Panc1 (cell line): ENCODE measurements at regions not wholly inside any gene's neighbourhood (a gene's known extent, or its start where the extent isn't known, plus 50 kb on each side); places are given as distances from the start of the nearest gene placed in this dataset.
"Not testable (repeated sequence)": the region's sequence is repeated elsewhere in the genome, so short reads cannot be mapped to it uniquely, and the experiment has no call there.

Experiments
- ATAC-seq: fragments of 200-7000 bp; cut with Tn5 transposase; 2 replicates; pipeline ENCODE4 v1.9.1; 2020; ENCODE audit warnings: mild to moderate bottlenecking, moderate library complexity
- BruUV-seq: library from RNA; stranded (reverse); fragments of 400-500 nt; replicated peaks from 2 replicates; lab custom pipeline; 2021; lab: Mats Ljungman, UMichigan
- CTCF ChIA-PET: fragments of 300-600 bp; sonication (Branson Sonifier 250); formaldehyde crosslinking; loops from one replicate; lab custom pipeline; 2022; ENCODE audit warnings: antibody characterized with exemption; lab: Charles Lee
- POLR2A ChIA-PET: fragments of 300-600 bp; sonication (Branson Sonifier 250); formaldehyde crosslinking; loops from one replicate; lab custom pipeline; 2022; ENCODE audit warnings: antibody characterized with exemption; lab: Charles Lee
- DNase-seq: peaks from one replicate; pipeline ENCODE4 v3.0.0-alpha.2; 2010; ENCODE audit warnings: low read depth, low spot score
- H3K27ac ChIP-seq: 2 replicates; pipeline ENCODE4 v1.5.1; 2011; ENCODE audit warnings: mild to moderate bottlenecking, low read length, inconsistent platforms
- H3K27me3 ChIP-seq: fragments of 200-500 bp; sonication (Bioruptor generic); 2 replicates; pipeline ENCODE4 v1.6.0; 2014; ENCODE audit warnings: low read length, inconsistent platforms; ENCODE audit not compliant: control insufficient read depth, insufficient read depth
- H3K36me3 ChIP-seq: fragments of 200-500 bp; sonication (Bioruptor generic); 2 replicates; pipeline ENCODE4 v1.5.1; 2014; ENCODE audit warnings: inconsistent platforms, mild to moderate bottlenecking, low read length, moderate library complexity; ENCODE audit not compliant: control insufficient read depth, insufficient read depth
- H3K4me1 ChIP-seq: 2 replicates; pipeline ENCODE4 v1.5.1; 2011; ENCODE audit warnings: inconsistent platforms, mild to moderate bottlenecking, low read length, moderate library complexity; ENCODE audit not compliant: control insufficient read depth, insufficient read depth
- H3K4me3 ChIP-seq, 2 experiments: 2 replicates each; pipeline ENCODE4 v1.5.1; 2011 to 2012; ENCODE audit warnings: low read depth in 2 of 2, low read length in 2 of 2, mild to moderate bottlenecking in 2 of 2, inconsistent platforms in 1 of 2, moderate library complexity in 1 of 2
- H3K9me3 ChIP-seq: fragments of 200-500 bp; sonication (Bioruptor generic); 2 replicates; pipeline ENCODE4 v1.5.1; 2014; ENCODE audit warnings: low read depth, mild to moderate bottlenecking, inconsistent platforms, low read length, moderate library complexity; ENCODE audit not compliant: control insufficient read depth, insufficient read depth
- POLR2AphosphoS5 ChIP-seq: IDR thresholded peaks from 2 replicates; pipeline ENCODE4 v1.6.1; 2012; ENCODE audit warnings: mild to moderate bottlenecking, low read depth, low read length, moderate library complexity
- SIN3A ChIP-seq: IDR thresholded peaks from 2 replicates; pipeline ENCODE4 v1.6.1; 2012; ENCODE audit warnings: low read depth, mild to moderate bottlenecking, low read length, moderate library complexity, borderline replicate concordance; ENCODE audit not compliant: insufficient read depth
- TCF7L2 ChIP-seq: IDR thresholded peaks from 2 replicates; pipeline ENCODE4 v1.6.1; 2011; ENCODE audit warnings: mild to moderate bottlenecking, low read depth, low read length, inconsistent platforms
- in situ Hi-C: cut with HindIII; loops from 2 replicates; pipeline ENCODE4 v1.10.0; 2016; ENCODE audit warnings: low sequenced_read_pairs, low pct_unique_long_range_greater_than_20kb
- intact Hi-C: fragments of 100-400 bp; cut with micrococcal nuclease; formaldehyde crosslinking; loops from one replicate; pipeline ENCODE4 v1.10.0; 2022; ENCODE audit not compliant: unreplicated experiment
- TF ChIP-seq, protein P1 (sequence below), 2 experiments: IDR thresholded peaks; 2 replicates each; pipeline ENCODE4 v1.6.1; 2011 to 2012; ENCODE audit warnings: low read depth in 2 of 2, control low read depth in 1 of 2, low read length in 1 of 2, mild to moderate bottlenecking in 1 of 2, moderate library complexity in 1 of 2; ENCODE audit not compliant: insufficient read depth in 1 of 2
- TF ChIP-seq, protein P2 (sequence below): fragments of 450-650 bp; IDR thresholded peaks from 2 replicates; pipeline ENCODE4 v1.5.1; 2017; ENCODE audit warnings: mild to moderate bottlenecking

DNA sequence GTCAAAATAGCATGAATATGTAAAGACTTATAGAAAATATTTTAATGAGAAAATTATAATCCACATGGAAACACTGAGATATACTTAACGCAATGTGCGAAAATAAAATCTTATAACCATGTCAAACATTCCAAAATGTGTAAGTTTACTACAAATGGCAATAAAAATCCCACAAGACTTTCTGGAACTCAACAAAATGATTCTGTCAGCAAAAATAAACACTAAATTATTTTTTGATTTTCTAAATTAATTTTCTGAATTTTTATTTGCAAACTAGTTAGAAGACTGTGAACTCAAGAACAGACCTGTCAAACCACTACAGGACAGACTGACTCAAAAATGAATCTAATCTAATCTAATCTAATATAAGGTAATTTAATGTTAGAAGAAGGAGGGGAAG lies 160.8 kb upstream of the KCTD7 start:
- CTCF ChIA-PET = no interaction called here
- no peak for ATAC-seq
- no TSS peak for BruUV-seq
- Histone ChIP-seq H3K27me3 (no peaks in the 10 kb centered on the region), H3K4me1 (no peaks in the 10 kb centered on the region), H3K27ac (no peak overlapping the region), H3K36me3 (no peaks in the 10 kb centered on the region), H3K4me3 (no peak overlapping the region), H3K9me3 (no peaks in the 10 kb centered on the region)
- TF ChIP-seq SIN3A (no peak), TCF7L2 (no peak), POLR2AphosphoS5 (no peak)
- TF ChIP-seq, protein P1, sequence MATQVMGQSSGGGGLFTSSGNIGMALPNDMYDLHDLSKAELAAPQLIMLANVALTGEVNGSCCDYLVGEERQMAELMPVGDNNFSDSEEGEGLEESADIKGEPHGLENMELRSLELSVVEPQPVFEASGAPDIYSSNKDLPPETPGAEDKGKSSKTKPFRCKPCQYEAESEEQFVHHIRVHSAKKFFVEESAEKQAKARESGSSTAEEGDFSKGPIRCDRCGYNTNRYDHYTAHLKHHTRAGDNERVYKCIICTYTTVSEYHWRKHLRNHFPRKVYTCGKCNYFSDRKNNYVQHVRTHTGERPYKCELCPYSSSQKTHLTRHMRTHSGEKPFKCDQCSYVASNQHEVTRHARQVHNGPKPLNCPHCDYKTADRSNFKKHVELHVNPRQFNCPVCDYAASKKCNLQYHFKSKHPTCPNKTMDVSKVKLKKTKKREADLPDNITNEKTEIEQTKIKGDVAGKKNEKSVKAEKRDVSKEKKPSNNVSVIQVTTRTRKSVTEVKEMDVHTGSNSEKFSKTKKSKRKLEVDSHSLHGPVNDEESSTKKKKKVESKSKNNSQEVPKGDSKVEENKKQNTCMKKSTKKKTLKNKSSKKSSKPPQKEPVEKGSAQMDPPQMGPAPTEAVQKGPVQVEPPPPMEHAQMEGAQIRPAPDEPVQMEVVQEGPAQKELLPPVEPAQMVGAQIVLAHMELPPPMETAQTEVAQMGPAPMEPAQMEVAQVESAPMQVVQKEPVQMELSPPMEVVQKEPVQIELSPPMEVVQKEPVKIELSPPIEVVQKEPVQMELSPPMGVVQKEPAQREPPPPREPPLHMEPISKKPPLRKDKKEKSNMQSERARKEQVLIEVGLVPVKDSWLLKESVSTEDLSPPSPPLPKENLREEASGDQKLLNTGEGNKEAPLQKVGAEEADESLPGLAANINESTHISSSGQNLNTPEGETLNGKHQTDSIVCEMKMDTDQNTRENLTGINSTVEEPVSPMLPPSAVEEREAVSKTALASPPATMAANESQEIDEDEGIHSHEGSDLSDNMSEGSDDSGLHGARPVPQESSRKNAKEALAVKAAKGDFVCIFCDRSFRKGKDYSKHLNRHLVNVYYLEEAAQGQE (IDR thresholded peaks at IDR 0.05; ENCODE audit: insufficient read depth in 1 of 2, low read depth in 2 of 2, low read length in 1 of 2) = no peak
- TF ChIP-seq, protein P2, sequence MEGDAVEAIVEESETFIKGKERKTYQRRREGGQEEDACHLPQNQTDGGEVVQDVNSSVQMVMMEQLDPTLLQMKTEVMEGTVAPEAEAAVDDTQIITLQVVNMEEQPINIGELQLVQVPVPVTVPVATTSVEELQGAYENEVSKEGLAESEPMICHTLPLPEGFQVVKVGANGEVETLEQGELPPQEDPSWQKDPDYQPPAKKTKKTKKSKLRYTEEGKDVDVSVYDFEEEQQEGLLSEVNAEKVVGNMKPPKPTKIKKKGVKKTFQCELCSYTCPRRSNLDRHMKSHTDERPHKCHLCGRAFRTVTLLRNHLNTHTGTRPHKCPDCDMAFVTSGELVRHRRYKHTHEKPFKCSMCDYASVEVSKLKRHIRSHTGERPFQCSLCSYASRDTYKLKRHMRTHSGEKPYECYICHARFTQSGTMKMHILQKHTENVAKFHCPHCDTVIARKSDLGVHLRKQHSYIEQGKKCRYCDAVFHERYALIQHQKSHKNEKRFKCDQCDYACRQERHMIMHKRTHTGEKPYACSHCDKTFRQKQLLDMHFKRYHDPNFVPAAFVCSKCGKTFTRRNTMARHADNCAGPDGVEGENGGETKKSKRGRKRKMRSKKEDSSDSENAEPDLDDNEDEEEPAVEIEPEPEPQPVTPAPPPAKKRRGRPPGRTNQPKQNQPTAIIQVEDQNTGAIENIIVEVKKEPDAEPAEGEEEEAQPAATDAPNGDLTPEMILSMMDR = no peak
- POLR2A ChIA-PET = no interaction called here
- no peak for DNase-seq
- in situ Hi-C loops = no loop called here
- intact Hi-C loops = no loop called here

DNA sequence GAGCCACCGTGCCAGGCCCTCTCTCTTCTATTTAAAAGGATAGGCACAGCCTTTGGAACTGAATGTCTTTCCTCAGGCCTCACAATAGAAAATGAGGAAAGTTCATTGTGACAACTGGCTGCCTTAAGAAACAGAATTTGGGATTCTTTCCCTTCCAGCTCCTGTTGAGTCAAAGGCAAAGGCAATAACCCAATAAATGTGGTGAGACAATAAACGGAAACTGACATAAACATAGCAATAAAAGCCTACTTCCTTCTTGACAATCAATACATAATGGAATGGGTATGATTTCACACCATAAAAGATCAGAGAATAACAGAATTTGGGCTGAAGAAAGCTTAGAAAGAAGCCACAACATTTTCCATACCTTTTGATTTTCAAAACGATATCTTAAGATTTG lies 155.6 kb upstream of the KCTD7 start:
- H3K4me3 ChIP-seq, POLR2A ChIA-PET, H3K36me3 ChIP-seq, CTCF ChIA-PET, H3K27me3 ChIP-seq, H3K27ac ChIP-seq, intact Hi-C loops, H3K9me3 ChIP-seq, in situ Hi-C loops, BruUV-seq, ATAC-seq, DNase-seq, H3K4me1 ChIP-seq: not testable (repeated sequence)

DNA sequence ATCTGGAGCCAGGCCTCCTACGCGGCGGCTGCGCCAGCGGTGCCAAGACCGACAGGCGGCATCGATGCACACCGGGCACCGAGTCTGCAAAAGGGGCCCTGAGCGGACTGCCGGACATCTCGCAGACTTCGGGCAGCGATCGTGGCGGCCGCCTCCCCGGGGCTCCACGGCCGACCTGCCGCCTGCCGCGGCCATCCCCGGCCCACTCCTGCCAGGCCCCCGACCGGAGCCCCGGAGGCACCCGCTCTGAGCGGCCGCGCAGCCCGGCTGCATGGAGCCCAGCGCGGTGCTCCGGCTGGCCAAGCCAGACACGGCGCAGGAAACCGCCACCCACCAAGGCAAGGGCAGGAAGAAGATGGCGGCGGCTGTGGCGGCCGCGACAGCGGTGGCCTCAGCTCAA lies 154.2 kb upstream of the KCTD7 start:
- intact Hi-C loops = no loop called here
- no peak for DNase-seq
- Histone ChIP-seq H3K36me3 (no peaks in the 10 kb centered on the region), H3K27ac (no peak overlapping the region), H3K4me3 (no peak overlapping the region), H3K27me3 (no peaks in the 10 kb centered on the region), H3K9me3 (no peaks in the 10 kb centered on the region), H3K4me1 (no peaks in the 10 kb centered on the region)
- ChIA-PET POLR2A (no interaction called here), CTCF (no interaction called here)
- ATAC-seq = no peak
- TF ChIP-seq, protein P2 = no peak
- no peak for TF ChIP-seq SIN3A
- TF ChIP-seq, protein P1 (IDR thresholded peaks at IDR 0.05; ENCODE audit: insufficient read depth in 1 of 2, low read depth in 2 of 2, low read length in 1 of 2) = no peak
- no peak for TF ChIP-seq POLR2AphosphoS5
- TF ChIP-seq TCF7L2 = no peak
- no TSS peak for BruUV-seq
- in situ Hi-C loops = no loop called here

DNA sequence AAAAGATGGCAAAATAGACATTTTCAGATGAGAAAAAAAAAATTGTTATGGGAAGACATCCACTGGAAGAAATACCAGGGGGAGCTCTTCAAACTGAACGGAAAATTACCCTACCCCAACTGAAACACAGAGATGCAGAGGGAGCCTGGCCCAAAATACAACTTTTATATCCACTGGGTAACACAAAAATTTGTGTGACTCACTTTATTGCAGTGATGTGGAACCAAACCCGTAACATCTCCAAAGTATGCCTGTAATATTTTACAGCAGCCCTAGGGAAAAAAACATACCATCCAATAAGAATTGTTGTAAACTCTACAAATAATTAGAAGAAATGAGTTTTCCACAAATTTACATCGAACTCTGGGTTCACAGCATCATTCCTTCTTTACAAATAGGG lies 152.6 kb upstream of the KCTD7 start:
- H3K36me3 ChIP-seq, DNase-seq, intact Hi-C loops, in situ Hi-C loops, CTCF ChIA-PET, H3K9me3 ChIP-seq, H3K4me3 ChIP-seq, H3K27me3 ChIP-seq, H3K4me1 ChIP-seq, ATAC-seq, BruUV-seq, H3K27ac ChIP-seq: not testable (repeated sequence)
- POLR2A ChIA-PET = interaction anchor here (0.6 kb wide), 1 partner anchor 10 kb away, joined by 4 read pairs; no protein-coding TSS in a partner anchor
